K562 (cell line): ENCODE measurements at regions not wholly inside any gene's neighbourhood (a gene's known extent, or its start where the extent isn't known, plus 50 kb on each side); places are given as distances from the start of the nearest gene placed in this dataset.

ENCODE experiments used
- YY1 ChIP-seq, 3 experiments: IDR thresholded peaks; 2 replicates each; pipeline ENCODE4 v1.6.1; 2011; ENCODE audit warnings: low read length in 2 of 3, mild to moderate bottlenecking in 2 of 3, moderate library complexity in 2 of 3, borderline replicate concordance in 1 of 3, control low read depth in 1 of 3, low read depth in 1 of 3; ENCODE audit not compliant: insufficient read depth in 3 of 3, insufficient replicate concordance in 2 of 3, control insufficient read depth in 1 of 3, insufficient read length in 1 of 3; ENCODE audit errors: extremely low read depth in 1 of 3
- TF ChIP-seq, protein P1 (sequence below): fragments of 250-450 bp; sonication (Bioruptor Pico); IDR thresholded peaks from 2 replicates; pipeline ENCODE4 v1.4.0; 2020
- TF ChIP-seq, protein P2 (sequence below), 2 experiments: fragments of 450-650 bp in 1 of 2; IDR thresholded peaks; 2 replicates each; pipeline ENCODE4 v1.6.1; 2011 to 2017; ENCODE audit warnings: low read depth in 2 of 2, antibody characterized with exemption in 1 of 2, borderline replicate concordance in 1 of 2, low read length in 1 of 2, mild to moderate bottlenecking in 1 of 2, mixed read lengths in 1 of 2; ENCODE audit not compliant: control insufficient read depth in 1 of 2

DNA sequence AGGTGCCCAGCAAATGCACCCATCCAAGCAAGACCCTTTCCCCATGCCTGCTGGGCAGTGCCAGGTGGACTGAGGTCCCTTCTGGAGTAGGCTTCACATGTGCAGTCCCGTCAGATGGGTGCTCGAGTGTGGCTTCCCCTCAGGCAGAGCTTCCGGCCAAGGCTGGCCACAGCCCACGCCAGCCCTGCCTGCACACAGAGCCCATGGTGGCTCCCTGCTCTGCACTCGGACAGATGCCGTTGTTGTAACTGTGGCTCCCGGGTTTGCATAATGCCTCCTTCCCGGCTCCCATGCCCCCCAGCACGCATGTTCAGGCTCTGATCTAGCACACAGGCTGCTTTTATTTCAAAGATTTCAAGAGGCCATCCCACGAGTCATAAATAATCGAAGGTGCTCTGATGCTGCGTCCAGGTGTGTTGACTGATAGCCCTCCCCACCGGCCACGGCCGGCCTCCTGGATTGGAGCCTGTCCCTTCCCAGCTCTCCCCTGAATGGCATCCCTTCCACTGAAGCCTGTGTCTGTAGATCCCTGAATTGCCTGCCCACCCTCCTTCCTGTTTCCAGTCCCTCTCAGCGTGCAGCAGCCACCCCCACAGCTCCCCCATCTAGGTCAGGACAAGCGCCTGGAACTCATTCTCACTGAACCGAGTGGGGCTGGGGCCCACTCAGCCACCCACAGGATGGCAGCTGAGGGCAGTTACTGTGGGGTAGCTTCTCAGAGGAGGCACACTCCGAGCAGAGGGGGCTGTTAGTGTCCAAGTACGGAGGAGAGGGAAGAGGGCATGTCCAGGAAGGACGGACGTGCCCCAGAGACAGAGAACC, 100.0 kb upstream of the LINGO1 start:
- TF ChIP-seq YY1 (IDR thresholded peaks at IDR 0.05; ENCODE audit: borderline replicate concordance in 1 of 3, control insufficient read depth in 1 of 3, extremely low read depth in 1 of 3, insufficient read depth in 3 of 3, insufficient read length in 1 of 3, insufficient replicate concordance in 2 of 3, low read depth in 1 of 3, low read length in 2 of 3): no peak
- TF ChIP-seq, protein P1, sequence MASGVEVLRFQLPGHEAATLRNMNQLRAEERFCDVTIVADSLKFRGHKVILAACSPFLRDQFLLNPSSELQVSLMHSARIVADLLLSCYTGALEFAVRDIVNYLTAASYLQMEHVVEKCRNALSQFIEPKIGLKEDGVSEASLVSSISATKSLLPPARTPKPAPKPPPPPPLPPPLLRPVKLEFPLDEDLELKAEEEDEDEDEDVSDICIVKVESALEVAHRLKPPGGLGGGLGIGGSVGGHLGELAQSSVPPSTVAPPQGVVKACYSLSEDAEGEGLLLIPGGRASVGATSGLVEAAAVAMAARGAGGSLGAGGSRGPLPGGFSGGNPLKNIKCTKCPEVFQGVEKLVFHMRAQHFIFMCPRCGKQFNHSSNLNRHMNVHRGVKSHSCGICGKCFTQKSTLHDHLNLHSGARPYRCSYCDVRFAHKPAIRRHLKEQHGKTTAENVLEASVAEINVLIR: no peak
- TF ChIP-seq, protein P2, sequence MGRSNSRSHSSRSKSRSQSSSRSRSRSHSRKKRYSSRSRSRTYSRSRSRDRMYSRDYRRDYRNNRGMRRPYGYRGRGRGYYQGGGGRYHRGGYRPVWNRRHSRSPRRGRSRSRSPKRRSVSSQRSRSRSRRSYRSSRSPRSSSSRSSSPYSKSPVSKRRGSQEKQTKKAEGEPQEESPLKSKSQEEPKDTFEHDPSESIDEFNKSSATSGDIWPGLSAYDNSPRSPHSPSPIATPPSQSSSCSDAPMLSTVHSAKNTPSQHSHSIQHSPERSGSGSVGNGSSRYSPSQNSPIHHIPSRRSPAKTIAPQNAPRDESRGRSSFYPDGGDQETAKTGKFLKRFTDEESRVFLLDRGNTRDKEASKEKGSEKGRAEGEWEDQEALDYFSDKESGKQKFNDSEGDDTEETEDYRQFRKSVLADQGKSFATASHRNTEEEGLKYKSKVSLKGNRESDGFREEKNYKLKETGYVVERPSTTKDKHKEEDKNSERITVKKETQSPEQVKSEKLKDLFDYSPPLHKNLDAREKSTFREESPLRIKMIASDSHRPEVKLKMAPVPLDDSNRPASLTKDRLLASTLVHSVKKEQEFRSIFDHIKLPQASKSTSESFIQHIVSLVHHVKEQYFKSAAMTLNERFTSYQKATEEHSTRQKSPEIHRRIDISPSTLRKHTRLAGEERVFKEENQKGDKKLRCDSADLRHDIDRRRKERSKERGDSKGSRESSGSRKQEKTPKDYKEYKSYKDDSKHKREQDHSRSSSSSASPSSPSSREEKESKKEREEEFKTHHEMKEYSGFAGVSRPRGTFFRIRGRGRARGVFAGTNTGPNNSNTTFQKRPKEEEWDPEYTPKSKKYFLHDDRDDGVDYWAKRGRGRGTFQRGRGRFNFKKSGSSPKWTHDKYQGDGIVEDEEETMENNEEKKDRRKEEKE (IDR thresholded peaks at IDR 0.05; ENCODE audit: borderline replicate concordance in 1 of 2, control insufficient read depth in 1 of 2, low read depth in 2 of 2, low read length in 1 of 2): no peak
